ENCODE measurements at regions not wholly inside any gene's neighbourhood (a gene's known extent, or its start where the extent isn't known, plus 50 kb on each side); places are given as distances from the start of the nearest gene placed in this dataset.
"Not testable (repeated sequence)": the region's sequence is repeated elsewhere in the genome, so short reads cannot be mapped to it uniquely, and the experiment has no call there.

- DNase-seq (ENCODE audit: low read depth, low spot score): peak; percentile 46
Observed at GRCh38 chr12:25384038-25384892, 133.5 kb upstream of the KRAS start.

- DNase-seq (ENCODE audit: low read depth, low spot score): no peak
Observed at GRCh38 chr12:25382311-25383106, 131.8 kb upstream of the KRAS start.

GRCh38 chr12:25377469-25378177, 126.9 kb upstream of the KRAS start:
- DNase-seq (ENCODE audit: low read depth, low spot score): no peak

GRCh38 chr12:25376985-25377384, 126.3 kb upstream of the KRAS start:
- no peak for DNase-seq (ENCODE audit: low read depth, low spot score)

GRCh38 chr12:25376407-25376806, 125.7 kb upstream of the KRAS start:
- no peak for DNase-seq (ENCODE audit: low read depth, low spot score)

- DNase-seq (ENCODE audit: low read depth, low spot score): no peak
Observed at GRCh38 chr12:25372969-25373817, 122.5 kb upstream of the KRAS start.

- no peak for DNase-seq (ENCODE audit: low read depth, low spot score)
Observed at GRCh38 chr12:25372002-25372401, 121.3 kb upstream of the KRAS start.

- DNase-seq (ENCODE audit: low read depth, low spot score): no peak
Observed at GRCh38 chr12:25368557-25368956, 117.8 kb upstream of the KRAS start.

GRCh38 chr12:25366122-25366521, 115.4 kb upstream of the KRAS start:
- DNase-seq (ENCODE audit: low read depth, low spot score): no peak

GRCh38 chr12:25365340-25365730, 114.6 kb upstream of the KRAS start:
- DNase-seq (ENCODE audit: low read depth, low spot score): no peak

- peak; percentile 46 for DNase-seq (ENCODE audit: low read depth, low spot score)
Observed at GRCh38 chr12:25364529-25365339, 114.0 kb upstream of the KRAS start.

GRCh38 chr12:25362646-25363045, 111.9 kb upstream of the KRAS start:
- no peak for DNase-seq (ENCODE audit: low read depth, low spot score)

GRCh38 chr12:25361511-25361910, 110.8 kb upstream of the KRAS start:
- DNase-seq (ENCODE audit: low read depth, low spot score): no peak

- DNase-seq (ENCODE audit: low read depth, low spot score): peak; percentile 31
Observed at GRCh38 chr12:25357595-25357994, 106.9 kb upstream of the KRAS start.

- DNase-seq (ENCODE audit: low read depth, low spot score): not testable (repeated sequence)
Observed at GRCh38 chr12:25352942-25353341, 102.2 kb upstream of the KRAS start.

- DNase-seq (ENCODE audit: low read depth, low spot score): no peak
Observed at GRCh38 chr12:25352083-25352918, 101.6 kb upstream of the KRAS start.

- no peak for DNase-seq (ENCODE audit: low read depth, low spot score)
Observed at GRCh38 chr12:25348593-25348895, 97.8 kb upstream of the KRAS start.

- peak; percentile 63 for DNase-seq (ENCODE audit: low read depth, low spot score)
Observed at GRCh38 chr12:25347716-25348592, 97.2 kb upstream of the KRAS start.

- not testable (repeated sequence) for DNase-seq (ENCODE audit: low read depth, low spot score)
Observed at GRCh38 chr12:25341877-25342276, 91.1 kb upstream of the KRAS start.

Measured in ELF-1 (cell line).